Choroid plexus epithelial cell (primary cell): ENCODE measurements at regions not wholly inside any gene's neighbourhood (a gene's known extent, or its start where the extent isn't known, plus 50 kb on each side); places are given as distances from the start of the nearest gene placed in this dataset.

Source experiments
- DNase-seq: peaks from one replicate; pipeline ENCODE4 v3.0.0-alpha.2; 2010; ENCODE audit warnings: low read depth
- H3K4me3 ChIP-seq: 2 replicates; pipeline ENCODE4 v1.5.1; 2011; ENCODE audit warnings: low read depth, mild to moderate bottlenecking, control low read depth, low read length, moderate library complexity
- CTCF ChIP-seq: conservative IDR thresholded peaks from 2 replicates; pipeline ENCODE4 v1.5.1; 2011; ENCODE audit warnings: low read depth, mild to moderate bottlenecking, control low read depth, inconsistent platforms, low read length, moderate library complexity

- TF ChIP-seq CTCF, result no peak
- no peak for DNase-seq
- no peak overlapping the region for H3K4me3 ChIP-seq
These were observed 147.8 kb downstream of the PCDH18 start for GRCh38 chr4:137384476-137384875.

GRCh38 chr4:137378821-137379220 is 153.5 kb downstream of the PCDH18 start:
- no peak overlapping the region for H3K4me3 ChIP-seq
- TF ChIP-seq CTCF, result no peak

GRCh38 chr4:137378393-137378792 is 153.9 kb downstream of the PCDH18 start:
- no peak for TF ChIP-seq CTCF
- no peak overlapping the region for H3K4me3 ChIP-seq
- DNase-seq, result no peak

More at GRCh38 chr4:137378821-137379220, 153.5 kb downstream of the PCDH18 start:
- no peak for DNase-seq

- no peak overlapping the region for H3K4me3 ChIP-seq
- no peak for TF ChIP-seq CTCF
- no peak for DNase-seq
These were observed 156.0 kb downstream of the PCDH18 start for GRCh38 chr4:137376312-137376711.

- peak; percentile 46 for DNase-seq
- no peak for TF ChIP-seq CTCF
These were observed 157.0 kb downstream of the PCDH18 start for GRCh38 chr4:137375111-137375850.

GRCh38 chr4:137370679-137371078 is 161.6 kb downstream of the PCDH18 start:
- H3K4me3 ChIP-seq, result no peak overlapping the region
- TF ChIP-seq CTCF, result no peak
- no peak for DNase-seq

More at GRCh38 chr4:137375111-137375850, 157.0 kb downstream of the PCDH18 start:
- no peak overlapping the region for H3K4me3 ChIP-seq

- peak; percentile 80 for DNase-seq
- no peak for TF ChIP-seq CTCF
- H3K4me3 ChIP-seq, result no peak overlapping the region
These were observed 162.1 kb downstream of the PCDH18 start for GRCh38 chr4:137370206-137370633.
